Iris pigment epithelial cell (primary cell): ENCODE measurements at regions not wholly inside any gene's neighbourhood (a gene's known extent, or its start where the extent isn't known, plus 50 kb on each side); places are given as distances from the start of the nearest gene placed in this dataset.
A peak's percentile ranks its signal among the peaks of the same experiment; 100 is the strongest.

Experiments used
- DNase-seq: peaks from one replicate; pipeline ENCODE4 v3.0.0-alpha.2; 2011; ENCODE audit warnings: low read depth

DNA sequence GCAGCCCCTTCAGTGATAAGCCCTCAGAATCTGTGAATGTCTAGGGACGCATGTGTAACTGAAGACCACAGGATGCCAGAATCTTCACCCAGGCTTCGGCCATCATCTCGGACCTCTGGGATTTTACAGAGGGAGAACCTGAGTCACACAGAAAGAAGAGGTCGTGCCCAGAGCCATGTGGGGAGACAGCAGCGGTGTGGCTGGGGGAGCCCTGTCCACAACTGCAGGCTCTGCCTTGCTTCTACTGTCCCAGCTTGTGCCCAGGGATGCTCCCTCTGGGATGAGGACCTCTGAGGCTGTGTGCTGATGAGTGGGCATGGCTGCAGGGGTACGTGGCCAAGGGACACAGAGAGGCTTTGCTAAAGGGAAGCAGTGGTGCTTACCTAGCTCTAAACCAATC is 582.0 kb downstream of the TBC1D22A start:
- no peak for DNase-seq

DNA sequence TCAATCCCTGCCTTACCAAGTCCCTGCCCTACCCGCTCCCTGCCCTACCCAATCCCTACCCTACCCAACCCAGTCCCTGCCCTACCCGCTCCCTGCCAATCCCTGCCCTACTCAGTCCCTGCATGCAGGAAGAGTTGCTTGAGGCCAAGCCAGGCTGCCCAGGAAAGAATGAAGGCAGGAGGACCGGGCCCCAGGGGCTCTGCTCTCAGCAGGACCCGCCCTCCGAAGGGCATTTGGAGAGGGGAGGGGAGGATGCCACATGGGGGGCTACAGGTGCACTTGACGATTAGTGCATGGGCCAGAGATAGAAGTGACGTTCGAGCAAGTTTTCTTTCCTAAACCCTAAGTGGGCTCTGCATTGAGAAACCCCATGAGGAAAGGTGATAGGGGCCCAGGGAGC is 581.2 kb downstream of the TBC1D22A start:
- DNase-seq = no peak

- no peak for DNase-seq
Measured at GRCh38 chr22:47342446-47342845, 580.0 kb downstream of the TBC1D22A start.

DNA sequence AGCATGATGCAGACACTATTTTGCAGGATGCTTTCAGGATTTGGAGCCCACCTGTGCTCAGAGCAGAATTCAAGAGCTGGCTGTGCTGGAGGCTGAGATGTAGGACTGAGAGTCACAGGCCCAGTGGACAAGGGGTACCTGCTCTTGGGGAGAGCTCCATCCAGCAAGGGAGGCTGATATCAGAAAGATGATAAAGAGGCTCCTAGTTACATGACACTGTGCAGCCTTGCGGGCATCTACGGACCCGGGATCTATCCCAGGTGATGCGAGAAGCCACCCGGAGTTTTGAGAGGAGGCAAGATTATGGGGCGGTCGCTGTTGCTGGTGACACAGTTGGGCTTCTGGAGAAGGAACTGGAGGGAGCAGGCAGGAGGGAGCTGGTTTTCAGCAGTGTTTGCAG is 579.0 kb downstream of the TBC1D22A start:
- no peak for DNase-seq

DNA sequence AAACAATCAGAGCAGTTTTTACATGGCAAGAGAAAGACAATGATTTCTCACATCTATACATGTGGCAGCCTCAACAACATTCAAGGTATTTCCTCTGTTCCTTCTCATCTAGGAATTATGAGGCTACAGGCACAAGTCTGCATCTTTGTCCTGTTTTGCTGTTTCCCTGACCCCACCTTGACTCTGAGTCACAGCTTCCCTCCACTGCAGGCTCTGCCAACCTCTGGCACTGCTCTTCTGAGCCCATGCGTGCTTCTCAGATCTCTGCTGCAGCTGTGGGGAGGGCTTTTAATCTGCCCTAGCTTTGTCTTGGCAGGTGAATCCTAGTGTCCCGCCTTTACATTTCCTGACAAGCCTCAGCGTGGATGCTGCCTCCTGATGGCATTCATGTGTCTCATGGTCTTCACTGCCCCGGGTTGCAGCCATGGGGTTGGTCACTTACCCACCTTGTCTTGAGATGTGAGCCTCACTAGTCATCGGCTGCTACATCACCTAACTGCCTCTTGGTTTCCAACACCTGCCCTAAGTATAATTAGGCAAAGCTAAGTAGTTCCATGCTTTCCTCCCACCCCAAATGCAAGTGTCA is 578.5 kb downstream of the TBC1D22A start:
- DNase-seq = no peak

- DNase-seq = peak; percentile 75
Measured at GRCh38 chr22:47337161-47337621, 574.7 kb downstream of the TBC1D22A start.

GRCh38 chr22:47335958-47336357 is 573.5 kb downstream of the TBC1D22A start:
- DNase-seq = no peak

DNA sequence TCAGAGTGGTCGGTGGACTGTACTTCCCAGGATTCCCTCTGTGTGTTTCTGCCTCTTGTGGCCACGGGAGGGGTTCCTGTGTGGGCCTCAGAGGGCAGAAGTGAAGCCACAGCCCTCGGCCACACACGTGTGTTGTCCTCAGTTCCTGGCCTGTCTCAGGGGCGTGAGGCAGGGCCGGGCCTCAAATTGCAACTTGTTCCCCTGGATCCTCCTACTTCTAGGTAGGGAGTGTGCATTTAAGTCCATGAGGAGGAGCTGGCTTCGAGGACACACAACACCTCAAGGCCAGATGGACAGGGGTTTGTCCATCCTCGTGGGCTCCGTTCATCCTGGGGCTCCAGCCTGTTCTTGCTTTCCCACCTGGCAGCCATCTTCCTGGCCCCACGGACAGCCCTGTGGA is 573.0 kb downstream of the TBC1D22A start:
- DNase-seq = no peak

DNA sequence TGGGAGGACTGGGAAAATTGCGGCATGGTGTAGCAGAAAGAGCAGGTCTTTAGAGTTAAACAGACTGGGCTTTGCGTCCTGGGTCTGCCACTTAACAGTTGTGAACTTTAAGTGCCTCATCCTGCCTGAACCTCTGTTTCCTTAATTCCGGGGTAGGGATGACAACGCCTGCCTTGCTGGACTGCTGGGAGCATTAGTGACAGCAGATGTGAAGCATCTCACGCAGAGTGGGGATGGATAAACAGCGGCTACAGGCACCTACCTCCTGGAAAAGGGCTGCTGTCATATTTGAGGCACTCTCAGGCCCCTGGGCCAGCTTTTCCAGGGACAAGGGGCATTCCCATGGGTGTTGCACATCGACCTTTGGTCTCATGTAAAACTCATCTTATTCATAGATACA is 572.2 kb downstream of the TBC1D22A start:
- no peak for DNase-seq

- peak; percentile 74 for DNase-seq
Measured at GRCh38 chr22:47333625-47334024, 571.2 kb downstream of the TBC1D22A start.

- no peak for DNase-seq
Measured at GRCh38 chr22:47332246-47332980, 570.0 kb downstream of the TBC1D22A start.

DNA sequence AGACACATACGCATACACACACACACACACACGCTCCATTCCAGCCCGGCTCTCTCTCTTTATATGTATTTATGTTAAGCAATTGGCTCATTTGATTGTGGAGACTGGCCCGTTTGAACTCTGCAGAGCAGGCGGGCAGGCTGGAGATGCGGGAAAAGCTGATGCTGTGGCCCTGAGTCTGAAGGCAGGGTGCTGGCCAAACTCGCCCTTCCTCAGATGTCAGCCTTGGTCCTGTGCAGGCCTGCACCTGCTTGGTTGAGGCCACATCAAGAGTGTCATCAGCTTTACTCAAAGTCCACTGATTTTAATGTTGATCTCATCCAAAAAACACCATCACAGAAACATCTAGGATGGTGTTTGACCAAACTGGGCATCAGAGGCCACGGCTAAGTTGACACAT is 569.3 kb downstream of the TBC1D22A start:
- DNase-seq = no peak

DNA sequence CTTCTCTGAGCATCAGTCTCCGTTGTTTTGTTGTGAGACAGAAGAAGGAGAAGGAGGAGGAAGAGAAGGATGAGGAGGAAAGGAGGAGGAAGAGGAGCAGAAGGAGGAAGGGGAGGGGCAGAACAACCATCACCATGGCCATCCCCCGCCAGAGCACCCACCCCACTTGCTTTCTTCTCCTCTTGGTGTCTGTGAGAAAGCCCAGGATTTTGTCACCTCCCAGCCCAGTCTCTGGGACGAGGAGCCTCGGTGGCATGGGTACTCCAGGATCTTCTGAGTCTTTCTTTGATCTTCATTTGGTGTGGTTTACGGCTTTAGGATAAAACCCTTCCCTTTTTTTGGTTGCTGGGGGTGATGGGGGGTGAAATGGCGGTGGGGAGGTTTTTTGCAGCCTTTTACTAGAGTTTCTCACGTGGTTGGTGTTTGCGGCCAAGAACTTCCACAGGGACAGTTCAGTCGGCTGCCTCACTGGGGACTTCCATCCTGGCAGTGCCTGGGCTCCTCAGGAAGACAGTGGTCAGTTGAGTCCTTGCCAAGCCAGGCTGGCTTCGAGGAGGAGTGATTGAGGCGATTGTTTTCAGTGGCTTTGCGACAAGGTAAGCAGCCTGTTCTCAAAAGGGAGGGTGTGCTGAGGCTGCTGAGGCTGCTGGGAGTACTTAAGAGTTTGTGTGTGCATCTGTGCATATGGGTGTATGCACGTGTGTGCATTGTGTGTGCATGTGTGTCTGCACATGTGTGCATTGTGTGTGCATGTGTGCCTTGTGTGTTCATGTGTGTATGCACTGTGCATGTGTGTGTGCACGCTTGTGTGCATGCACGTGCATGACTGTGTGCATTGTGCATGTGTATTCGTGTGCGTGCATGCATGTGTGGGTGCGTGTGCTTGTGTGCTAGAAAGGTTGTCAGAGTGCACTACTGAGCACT is 567.5 kb downstream of the TBC1D22A start:
- DNase-seq = no peak

GRCh38 chr22:47328550-47329243 is 566.2 kb downstream of the TBC1D22A start:
- DNase-seq = peak; percentile 95

DNA sequence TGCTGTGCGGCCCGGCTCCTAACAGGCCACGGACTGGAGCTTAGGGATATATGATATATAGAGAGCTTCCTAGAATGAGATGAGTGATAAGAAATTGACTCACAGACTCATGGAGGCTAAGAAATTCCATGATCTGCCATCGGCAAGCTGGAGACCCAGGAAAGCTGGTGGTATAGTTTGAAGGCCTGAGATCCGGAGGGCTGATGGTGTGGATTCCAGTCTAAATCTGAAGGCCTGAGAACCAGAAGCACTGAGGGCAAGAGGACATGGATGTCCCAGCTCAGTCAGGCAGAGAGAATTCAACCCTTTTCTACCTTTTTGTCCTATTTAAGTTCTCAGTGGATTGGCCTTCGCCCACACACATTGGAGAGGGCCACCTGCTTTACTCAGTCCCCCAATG is 564.8 kb downstream of the TBC1D22A start:
- no peak for DNase-seq

DNA sequence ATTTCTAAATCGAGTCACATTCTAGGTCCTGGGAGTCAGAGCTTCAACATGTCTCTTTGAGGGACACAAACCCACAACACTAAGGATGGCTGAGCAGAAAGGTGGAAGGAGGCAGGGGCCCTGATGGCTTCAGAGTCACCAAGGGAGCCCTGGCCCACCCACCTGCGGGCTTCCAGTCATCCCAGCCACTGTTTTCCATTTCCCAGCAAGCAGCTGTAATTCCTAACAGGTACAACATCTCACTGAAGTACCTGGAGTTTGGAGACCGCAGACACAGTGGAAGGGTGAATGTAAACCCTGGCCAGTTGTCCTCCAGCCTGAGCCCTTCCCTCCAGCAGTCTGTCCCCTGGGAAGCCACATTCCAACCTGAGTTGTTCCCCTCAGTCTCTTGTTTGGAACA is 562.8 kb downstream of the TBC1D22A start:
- no peak for DNase-seq

- DNase-seq = no peak
Measured at GRCh38 chr22:47324435-47324990, 562.1 kb downstream of the TBC1D22A start.

DNA sequence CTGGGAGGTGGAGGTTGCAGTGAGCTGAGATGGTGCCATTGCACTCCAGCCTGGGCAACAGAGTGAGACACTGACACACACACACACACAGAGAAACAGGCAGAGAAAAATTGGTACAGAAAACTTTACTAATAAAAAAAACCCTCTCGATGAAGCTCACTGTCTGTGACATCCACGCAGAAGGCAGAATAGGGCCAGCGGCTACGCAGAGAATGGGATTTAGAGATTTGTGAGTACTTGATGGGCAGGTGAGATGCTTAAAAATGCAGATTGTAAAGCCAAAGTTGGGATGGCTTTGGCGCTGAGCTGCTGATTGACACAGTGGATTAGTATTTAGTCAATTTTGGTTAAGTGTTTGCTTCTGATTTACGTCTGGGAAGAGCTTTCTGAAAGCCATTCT is 561.1 kb downstream of the TBC1D22A start:
- no peak for DNase-seq

DNA sequence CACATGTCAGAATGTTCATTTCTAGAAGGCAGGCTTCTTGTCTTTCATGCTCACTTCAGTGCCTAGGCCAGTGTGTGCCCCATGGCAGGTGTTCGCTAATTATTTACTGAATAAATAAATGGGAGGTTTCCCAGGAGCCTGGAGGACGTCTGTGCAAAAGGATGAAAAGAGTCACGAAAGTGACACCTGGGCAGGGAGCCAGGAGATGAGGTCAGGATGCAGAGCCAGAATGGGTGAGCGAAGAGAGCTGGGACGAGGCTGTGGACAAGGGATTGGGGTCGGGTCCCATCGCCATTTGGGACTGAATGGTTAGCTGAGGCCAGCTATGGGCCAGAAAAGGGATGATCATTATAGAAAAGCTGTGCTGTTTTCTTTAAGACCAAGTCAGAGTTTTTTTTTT is 560.4 kb downstream of the TBC1D22A start:
- no peak for DNase-seq

- no peak for DNase-seq
Measured at GRCh38 chr22:47320560-47320959, 558.1 kb downstream of the TBC1D22A start.

DNA sequence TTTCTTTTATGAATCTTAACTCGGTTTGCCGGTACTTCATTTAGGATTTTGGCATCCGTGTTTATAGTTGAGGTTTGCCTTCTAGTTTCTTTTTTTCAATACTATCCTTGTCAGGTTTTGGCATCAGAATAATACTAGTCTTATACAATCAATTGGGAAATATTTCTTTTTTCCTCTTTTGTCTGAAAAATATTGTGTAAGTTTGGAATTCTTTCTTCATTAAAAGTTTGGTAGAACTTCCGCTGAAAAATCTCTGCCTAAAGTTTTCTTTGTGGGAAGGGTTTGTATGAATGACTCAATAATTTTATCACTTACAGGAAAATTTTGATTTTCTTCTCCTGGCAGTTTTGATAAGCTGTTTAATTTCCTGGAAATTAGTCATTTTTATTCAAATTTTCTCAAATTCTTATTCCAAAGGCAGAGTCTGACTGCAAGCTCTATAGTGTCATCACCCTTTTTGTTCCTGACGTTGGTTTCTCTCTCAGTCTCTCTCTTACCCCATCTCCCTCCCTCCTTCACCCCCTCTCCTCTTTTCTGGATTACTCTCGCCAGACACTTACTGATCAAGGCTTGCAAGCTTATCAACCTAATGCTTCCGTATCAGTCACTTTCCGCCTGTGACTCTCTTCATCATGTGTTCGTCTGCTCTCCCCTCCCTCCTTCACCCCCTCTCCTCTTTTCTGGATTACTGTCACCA is 555.7 kb downstream of the TBC1D22A start:
- no peak for DNase-seq
